K562 (cell line): ENCODE measurements at regions not wholly inside any gene's neighbourhood (a gene's known extent, or its start where the extent isn't known, plus 50 kb on each side); places are given as distances from the start of the nearest gene placed in this dataset.

ENCODE experiments used
- ESRRA ChIP-seq: fragments of 450-650 bp; IDR thresholded peaks from 2 replicates; pipeline ENCODE4 v1.6.1; 2014; ENCODE audit warnings: low read depth, mild to moderate bottlenecking, moderate library complexity, borderline replicate concordance
- ZNF445 ChIP-seq: fragments of 250-450 bp; sonication (Bioruptor Pico); IDR thresholded peaks from 2 replicates; pipeline ENCODE4 v1.4.0; 2020; ENCODE audit warnings: low read depth, mild to moderate bottlenecking, moderate library complexity

- TF ChIP-seq ESRRA: no peak
- TF ChIP-seq ZNF445 (CRISPR knock-in tag): no peak
Observed at GRCh38 chr2:215210082-215210481, 71.7 kb upstream of the ABCA12 start.
